ENCODE measurements at regions not wholly inside any gene's neighbourhood (a gene's known extent, or its start where the extent isn't known, plus 50 kb on each side); places are given as distances from the start of the nearest gene placed in this dataset.
A peak's percentile ranks its signal among the peaks of the same experiment; 100 is the strongest.

DNA sequence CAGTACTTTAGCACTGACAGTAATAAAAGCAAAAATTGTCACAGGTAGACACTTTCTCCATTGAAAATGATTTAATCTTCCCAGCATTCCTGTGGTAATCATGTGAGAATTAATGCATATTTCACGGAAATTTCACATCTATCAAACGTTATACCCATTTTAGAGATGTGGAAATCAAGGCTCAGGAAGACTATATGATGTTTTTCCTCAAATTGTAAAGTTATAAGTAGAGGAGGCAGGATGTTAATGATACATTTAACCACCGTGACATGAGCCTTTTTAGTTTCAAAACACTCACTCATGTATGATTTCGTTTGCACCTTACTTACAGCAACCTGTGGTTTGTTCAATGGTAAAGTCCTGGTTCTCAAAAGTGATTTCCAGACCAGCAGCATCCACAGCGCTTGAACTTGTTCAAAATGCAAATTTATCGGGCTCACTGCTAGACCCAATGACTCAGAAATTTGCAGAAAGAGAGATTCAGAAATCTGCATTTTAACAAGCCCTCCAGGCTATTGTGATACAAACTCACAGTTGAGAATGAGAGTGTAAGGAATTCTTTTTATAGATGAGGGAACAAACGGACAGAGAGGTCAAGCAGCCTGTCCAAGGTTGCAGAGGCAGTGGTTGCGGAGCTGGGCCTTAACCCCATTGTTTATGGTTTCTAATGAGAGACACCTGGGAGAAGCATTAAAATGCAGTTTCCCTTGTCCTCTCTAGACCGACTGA lies 654.8 kb upstream of the TBX3 start:
- H4K20me1 ChIP-seq (ENCODE audit: insufficient read depth, low read length), result no peaks in the 10 kb centered on the region
- Mint-ChIP-seq H3K4me3 (no peak overlapping the region), H3K27me3 (ENCODE audit: low read depth in 3 of 3) (peaks cover 0 to 1% (median 0%) of the 10 kb centered on the region in 3 donors), H3K9me3 (peaks cover 0 to 9% (median 2%) of the 10 kb centered on the region in 7 donors), H3K27ac (no peak overlapping the region), H3K36me3 (no peaks in the 10 kb centered on the region), H3K4me1 (no peaks in the 10 kb centered on the region)
- H3K4me3 ChIP-seq (replicated peaks in 1 of 3; ENCODE audit: low read depth in 2 of 3, low read length in 3 of 3), result no peak overlapping the region
- H3K9ac ChIP-seq (ENCODE audit: insufficient read depth, low read length, poor library complexity, severe bottlenecking), result no peak overlapping the region
- 78% methylated on average over 5 of the region's 9 CpGs for WGBS (ENCODE audit: insufficient coverage)
- no peak overlapping the region for H3K27ac ChIP-seq (ENCODE audit: low read depth in 1 of 2, low read length in 2 of 2)
- H3K27me3 ChIP-seq (ENCODE audit: control insufficient read depth in 2 of 2, insufficient read depth in 2 of 2, low read length in 2 of 2), result no peaks in the 10 kb centered on the region
- no peaks in the 10 kb centered on the region for H3K36me3 ChIP-seq (replicated peaks in 1 of 2; ENCODE audit: control insufficient read depth in 1 of 2, insufficient read depth in 2 of 2, low read length in 2 of 2)
- TF ChIP-seq, protein P1, sequence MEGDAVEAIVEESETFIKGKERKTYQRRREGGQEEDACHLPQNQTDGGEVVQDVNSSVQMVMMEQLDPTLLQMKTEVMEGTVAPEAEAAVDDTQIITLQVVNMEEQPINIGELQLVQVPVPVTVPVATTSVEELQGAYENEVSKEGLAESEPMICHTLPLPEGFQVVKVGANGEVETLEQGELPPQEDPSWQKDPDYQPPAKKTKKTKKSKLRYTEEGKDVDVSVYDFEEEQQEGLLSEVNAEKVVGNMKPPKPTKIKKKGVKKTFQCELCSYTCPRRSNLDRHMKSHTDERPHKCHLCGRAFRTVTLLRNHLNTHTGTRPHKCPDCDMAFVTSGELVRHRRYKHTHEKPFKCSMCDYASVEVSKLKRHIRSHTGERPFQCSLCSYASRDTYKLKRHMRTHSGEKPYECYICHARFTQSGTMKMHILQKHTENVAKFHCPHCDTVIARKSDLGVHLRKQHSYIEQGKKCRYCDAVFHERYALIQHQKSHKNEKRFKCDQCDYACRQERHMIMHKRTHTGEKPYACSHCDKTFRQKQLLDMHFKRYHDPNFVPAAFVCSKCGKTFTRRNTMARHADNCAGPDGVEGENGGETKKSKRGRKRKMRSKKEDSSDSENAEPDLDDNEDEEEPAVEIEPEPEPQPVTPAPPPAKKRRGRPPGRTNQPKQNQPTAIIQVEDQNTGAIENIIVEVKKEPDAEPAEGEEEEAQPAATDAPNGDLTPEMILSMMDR (IDR thresholded peaks at IDR 0.05), result no peak
- no peaks in the 10 kb centered on the region for H3K9me3 ChIP-seq (replicated peaks in 1 of 2; ENCODE audit: control insufficient read depth in 1 of 2, insufficient read depth in 1 of 2, low read length in 2 of 2)
- DNase-seq, result no peak
- no peak overlapping the region for H2AFZ ChIP-seq (ENCODE audit: insufficient read depth, low read depth, low read length, poor library complexity, severe bottlenecking)
- intact Hi-C loops (cut with micrococcal nuclease), result no loop called here
- no peaks in the 10 kb centered on the region for H3K79me2 ChIP-seq (ENCODE audit: insufficient read depth, low read length)
- H3K4me2 ChIP-seq (replicated peaks; ENCODE audit: extremely low read depth, low read length, poor library complexity, severe bottlenecking), result no peak overlapping the region
- no peaks in the 10 kb centered on the region for H3K4me1 ChIP-seq (ENCODE audit: control insufficient read depth in 1 of 2, insufficient read depth in 2 of 2, low read length in 2 of 2)

DNA sequence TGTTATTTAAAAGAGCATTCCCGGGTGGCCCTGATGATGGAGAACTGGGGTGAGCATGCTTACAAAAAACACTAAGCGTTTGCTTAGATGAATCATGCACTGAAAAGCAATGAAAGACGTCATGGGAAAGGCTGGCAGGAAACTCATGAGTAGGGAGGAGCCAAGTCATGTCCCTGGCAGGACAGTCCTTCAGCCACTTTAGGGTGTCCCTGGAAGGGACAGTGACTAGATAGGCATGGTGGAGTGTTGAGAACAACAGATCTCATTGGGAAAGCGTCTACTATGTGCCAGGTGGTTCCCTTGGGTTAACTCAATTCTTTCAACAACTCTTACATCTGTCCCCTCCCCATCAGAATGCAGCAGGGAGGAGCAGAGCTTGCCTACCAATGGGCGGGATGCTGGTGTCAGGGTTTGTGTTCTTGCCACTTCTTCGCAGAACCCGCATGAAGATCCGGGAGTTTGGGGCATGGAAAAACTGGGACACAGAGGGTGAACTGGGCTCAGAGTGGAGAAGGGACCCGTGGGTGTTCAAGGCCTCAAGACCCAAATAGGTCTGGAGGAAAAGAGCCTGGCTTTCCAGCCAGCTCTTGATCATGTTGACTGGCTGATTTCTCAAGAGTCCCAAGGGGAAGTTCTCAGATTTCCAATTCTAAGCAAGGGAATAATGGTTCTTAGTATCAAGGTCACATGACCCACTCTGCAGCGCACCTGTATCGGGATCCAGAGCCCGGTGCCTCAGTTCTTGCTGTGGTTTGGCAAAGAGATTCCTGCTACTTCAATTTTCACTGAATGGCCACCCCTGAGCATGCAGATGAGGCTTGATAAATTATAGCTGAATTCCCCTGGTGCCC lies 653.9 kb upstream of the TBX3 start:
- TF ChIP-seq, protein P1 (IDR thresholded peaks at IDR 0.05), result no peak
- DNase-seq, result peak in 1 of 3 donors; percentile 8
- H3K36me3 ChIP-seq (replicated peaks in 1 of 2; ENCODE audit: control insufficient read depth in 1 of 2, insufficient read depth in 2 of 2, low read length in 2 of 2), result no peaks in the 10 kb centered on the region
- Mint-ChIP-seq H3K36me3 (no peaks in the 10 kb centered on the region), H3K9me3 (peaks cover 0 to 9% (median 2%) of the 10 kb centered on the region in 7 donors), H3K4me1 (no peaks in the 10 kb centered on the region), H3K4me3 (no peak overlapping the region), H3K27ac (no peak overlapping the region), H3K27me3 (ENCODE audit: low read depth in 3 of 3) (peaks cover 0 to 1% (median 0%) of the 10 kb centered on the region in 3 donors)
- H3K27me3 ChIP-seq (ENCODE audit: control insufficient read depth in 2 of 2, insufficient read depth in 2 of 2, low read length in 2 of 2), result no peaks in the 10 kb centered on the region
- H2AFZ ChIP-seq (ENCODE audit: insufficient read depth, low read depth, low read length, poor library complexity, severe bottlenecking), result no peak overlapping the region
- H3K4me1 ChIP-seq (ENCODE audit: control insufficient read depth in 1 of 2, insufficient read depth in 2 of 2, low read length in 2 of 2), result no peaks in the 10 kb centered on the region
- no peak overlapping the region for H3K4me2 ChIP-seq (replicated peaks; ENCODE audit: extremely low read depth, low read length, poor library complexity, severe bottlenecking)
- WGBS (ENCODE audit: insufficient coverage), result 90% methylated on average over 8 of the region's 12 CpGs
- no peaks in the 10 kb centered on the region for H3K79me2 ChIP-seq (ENCODE audit: insufficient read depth, low read length)
- no peak overlapping the region for H3K9ac ChIP-seq (ENCODE audit: insufficient read depth, low read length, poor library complexity, severe bottlenecking)
- H4K20me1 ChIP-seq (ENCODE audit: insufficient read depth, low read length), result no peaks in the 10 kb centered on the region
- no peak overlapping the region for H3K4me3 ChIP-seq (replicated peaks in 1 of 3; ENCODE audit: low read depth in 2 of 3, low read length in 3 of 3)
- intact Hi-C loops (cut with micrococcal nuclease), result no loop called here
- no peaks in the 10 kb centered on the region for H3K9me3 ChIP-seq (replicated peaks in 1 of 2; ENCODE audit: control insufficient read depth in 1 of 2, insufficient read depth in 1 of 2, low read length in 2 of 2)
- H3K27ac ChIP-seq (ENCODE audit: low read depth in 1 of 2, low read length in 2 of 2), result no peak overlapping the region
